Epithelial cell of esophagus (primary cell): ENCODE measurements at regions not wholly inside any gene's neighbourhood (a gene's known extent, or its start where the extent isn't known, plus 50 kb on each side); places are given as distances from the start of the nearest gene placed in this dataset.
"Not testable (repeated sequence)": the region's sequence is repeated elsewhere in the genome, so short reads cannot be mapped to it uniquely, and the experiment has no call there.

Experiments used
- DNase-seq: peaks from one replicate; pipeline ENCODE4 v3.0.0; 2010; ENCODE audit warnings: low read depth
- H3K4me3 ChIP-seq: 2 replicates; pipeline ENCODE4 v1.5.1; 2011; ENCODE audit warnings: mild to moderate bottlenecking, low read length, control low read depth
- CTCF ChIP-seq: IDR thresholded peaks from 2 replicates; pipeline ENCODE4 v1.5.1; 2011; ENCODE audit warnings: low read depth, mild to moderate bottlenecking, low read length, control low read depth, inconsistent platforms; ENCODE audit not compliant: insufficient read depth; ENCODE audit errors: missing control alignments

- H3K4me3 ChIP-seq: no peak overlapping the region
- TF ChIP-seq CTCF: no peak
- no peak for DNase-seq
Observed at GRCh38 chr19:30112666-30113065, 170.6 kb downstream of the URI1 start.

GRCh38 chr19:30113186-30113585 is 171.1 kb downstream of the URI1 start:
- H3K4me3 ChIP-seq: no peak overlapping the region
- DNase-seq: no peak
- no peak for TF ChIP-seq CTCF

- H3K4me3 ChIP-seq, DNase-seq: not testable (repeated sequence)
Observed at GRCh38 chr19:30114095-30114494, 172.1 kb downstream of the URI1 start.

GRCh38 chr19:30115947-30116346 is 173.9 kb downstream of the URI1 start:
- no peak for DNase-seq
- H3K4me3 ChIP-seq: no peak overlapping the region
- TF ChIP-seq CTCF: no peak

- DNase-seq: no peak
- H3K4me3 ChIP-seq: no peak overlapping the region
Observed at GRCh38 chr19:30116530-30116929, 174.5 kb downstream of the URI1 start.

GRCh38 chr19:30116984-30117555 is 175.0 kb downstream of the URI1 start:
- no peak for TF ChIP-seq CTCF
- DNase-seq: no peak
- no peak overlapping the region for H3K4me3 ChIP-seq

More at GRCh38 chr19:30116530-30116929, 174.5 kb downstream of the URI1 start:
- TF ChIP-seq CTCF: no peak

- no peak overlapping the region for H3K4me3 ChIP-seq
- no peak for DNase-seq
- TF ChIP-seq CTCF: no peak
Observed at GRCh38 chr19:30117636-30118145, 175.7 kb downstream of the URI1 start.
